Upper lobe of left lung (tissue), 4 donors: ENCODE measurements at regions not wholly inside any gene's neighbourhood (a gene's known extent, or its start where the extent isn't known, plus 50 kb on each side); places are given as distances from the start of the nearest gene placed in this dataset.

ENCODE experiments used
- CTCF ChIP-seq, 6 experiments: fragments of 450-650 bp in 4 of 6; fragments of 200-600 bp in 2 of 6; sonication (generic) in 2 of 6; IDR thresholded peaks; one replicate each; pipeline ENCODE4 v1.5.1; 2016 to 2019; ENCODE audit warnings: antibody characterized with exemption in 6 of 6
- EP300 ChIP-seq, 4 donors: sonication (generic); formaldehyde crosslinking; IDR thresholded peaks; one replicate each; pipeline ENCODE4 v1.5.1; 2017; ENCODE audit warnings: antibody characterized with exemption in 4 of 4, control low read depth in 2 of 4
- POLR2A ChIP-seq, 4 donors: fragments of 450-650 bp; IDR thresholded peaks; one replicate each; pipeline ENCODE4 v1.5.1; 2016 to 2017; ENCODE audit warnings: antibody characterized with exemption in 4 of 4, mild to moderate bottlenecking in 2 of 4
- POLR2AphosphoS5 ChIP-seq, 2 donors: sonication (generic); formaldehyde crosslinking; IDR thresholded peaks; one replicate each; pipeline ENCODE4 v1.5.1; 2017; ENCODE audit warnings: antibody characterized with exemption in 2 of 2

DNA sequence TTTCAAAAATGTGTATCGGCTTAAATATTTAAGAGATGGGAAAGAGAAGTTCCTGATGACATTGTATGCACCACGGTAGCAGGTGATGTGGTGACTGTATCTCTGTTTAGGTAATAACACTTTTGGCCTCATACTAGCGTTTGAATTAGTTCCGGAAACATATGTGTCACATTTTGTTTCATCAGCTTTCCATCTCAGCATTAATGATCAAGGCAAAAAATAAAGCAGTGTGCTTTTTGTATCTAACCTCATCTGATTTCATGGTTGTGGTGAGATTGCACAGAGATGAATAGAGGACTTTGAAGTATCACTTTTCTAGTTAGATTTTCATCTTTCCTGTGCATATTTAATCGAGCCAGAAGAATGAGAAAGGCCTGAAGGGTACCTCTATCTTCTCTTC, 206.4 kb upstream of the SPRY1 start:
- TF ChIP-seq CTCF (IDR thresholded peaks at IDR 0.05) = no peak
- TF ChIP-seq POLR2A (IDR thresholded peaks at IDR 0.05) = no peak
- TF ChIP-seq EP300 (IDR thresholded peaks at IDR 0.05) = no peak
- no peak for TF ChIP-seq POLR2AphosphoS5 (IDR thresholded peaks at IDR 0.05)
